Glutamatergic neuron (in vitro differentiated cells): ENCODE measurements at regions not wholly inside any gene's neighbourhood (a gene's known extent, or its start where the extent isn't known, plus 50 kb on each side); places are given as distances from the start of the nearest gene placed in this dataset.

Source experiments
- DNase-seq: peaks from one replicate; pipeline ENCODE4 v3.0.0; 2022
- H3K27ac Mint-ChIP-seq: one replicate; pipeline ENCODE4 v1.8.0; 2020; ENCODE audit warnings: mild to moderate bottlenecking, mixed read lengths, inconsistent platforms; ENCODE audit not compliant: unreplicated experiment
- H3K27me3 Mint-ChIP-seq: one replicate; pipeline ENCODE4 v1.8.0; 2020; ENCODE audit warnings: mild to moderate bottlenecking, moderate library complexity, mixed read lengths, inconsistent platforms; ENCODE audit not compliant: unreplicated experiment
- H3K36me3 Mint-ChIP-seq: one replicate; pipeline ENCODE4 v1.8.0; 2020; ENCODE audit warnings: mild to moderate bottlenecking, mixed read lengths, inconsistent platforms; ENCODE audit not compliant: unreplicated experiment
- H3K4me1 Mint-ChIP-seq: one replicate; pipeline ENCODE4 v1.8.0; 2020; ENCODE audit warnings: mild to moderate bottlenecking, low read depth, mixed read lengths, inconsistent platforms; ENCODE audit not compliant: unreplicated experiment
- H3K4me3 Mint-ChIP-seq: one replicate; pipeline ENCODE4 v1.8.0; 2020; ENCODE audit warnings: mild to moderate bottlenecking, mixed read lengths, inconsistent platforms; ENCODE audit not compliant: unreplicated experiment
- H3K9me3 Mint-ChIP-seq: one replicate; pipeline ENCODE4 v1.8.0; 2020; ENCODE audit warnings: mild to moderate bottlenecking, moderate library complexity, mixed read lengths, inconsistent platforms; ENCODE audit not compliant: unreplicated experiment
- TF ChIP-seq, protein P1 (sequence below): fragments of 200-600 bp; sonication (generic); IDR thresholded peaks from one replicate; pipeline ENCODE4 v1.5.0; 2021; ENCODE audit not compliant: partially characterized antibody, unreplicated experiment

DNA sequence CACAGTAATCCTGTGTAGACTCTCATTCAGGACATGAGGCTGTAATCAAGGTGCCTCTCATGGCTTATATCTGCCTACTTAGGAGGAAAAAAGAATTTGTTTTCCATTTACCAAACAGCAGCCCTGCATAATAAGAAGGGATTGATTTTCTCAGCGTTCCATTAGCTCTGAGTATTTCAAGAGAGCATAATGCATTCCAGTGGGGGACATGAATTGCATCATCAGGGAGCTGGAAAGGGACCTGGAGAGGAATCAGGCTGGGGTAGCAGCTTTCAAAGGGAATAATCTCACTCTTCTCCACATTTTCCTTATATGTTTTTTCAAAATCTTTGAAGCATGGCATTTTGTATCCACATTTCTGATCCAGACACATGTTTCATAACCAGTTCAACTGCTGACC lies 150.6 kb upstream of the ANKRD28 start:
- Mint-ChIP-seq H3K4me3 (no peak overlapping the region), H3K27ac (peak overlapping the region; percentile 94), H3K9me3 (peaks cover 4% of the 10 kb centered on the region), H3K4me1 (peaks cover 15% of the 10 kb centered on the region), H3K36me3 (peaks cover 12% of the 10 kb centered on the region), H3K27me3 (no peaks in the 10 kb centered on the region)
- TF ChIP-seq, protein P1, sequence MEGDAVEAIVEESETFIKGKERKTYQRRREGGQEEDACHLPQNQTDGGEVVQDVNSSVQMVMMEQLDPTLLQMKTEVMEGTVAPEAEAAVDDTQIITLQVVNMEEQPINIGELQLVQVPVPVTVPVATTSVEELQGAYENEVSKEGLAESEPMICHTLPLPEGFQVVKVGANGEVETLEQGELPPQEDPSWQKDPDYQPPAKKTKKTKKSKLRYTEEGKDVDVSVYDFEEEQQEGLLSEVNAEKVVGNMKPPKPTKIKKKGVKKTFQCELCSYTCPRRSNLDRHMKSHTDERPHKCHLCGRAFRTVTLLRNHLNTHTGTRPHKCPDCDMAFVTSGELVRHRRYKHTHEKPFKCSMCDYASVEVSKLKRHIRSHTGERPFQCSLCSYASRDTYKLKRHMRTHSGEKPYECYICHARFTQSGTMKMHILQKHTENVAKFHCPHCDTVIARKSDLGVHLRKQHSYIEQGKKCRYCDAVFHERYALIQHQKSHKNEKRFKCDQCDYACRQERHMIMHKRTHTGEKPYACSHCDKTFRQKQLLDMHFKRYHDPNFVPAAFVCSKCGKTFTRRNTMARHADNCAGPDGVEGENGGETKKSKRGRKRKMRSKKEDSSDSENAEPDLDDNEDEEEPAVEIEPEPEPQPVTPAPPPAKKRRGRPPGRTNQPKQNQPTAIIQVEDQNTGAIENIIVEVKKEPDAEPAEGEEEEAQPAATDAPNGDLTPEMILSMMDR: no peak
- DNase-seq: no peak

DNA sequence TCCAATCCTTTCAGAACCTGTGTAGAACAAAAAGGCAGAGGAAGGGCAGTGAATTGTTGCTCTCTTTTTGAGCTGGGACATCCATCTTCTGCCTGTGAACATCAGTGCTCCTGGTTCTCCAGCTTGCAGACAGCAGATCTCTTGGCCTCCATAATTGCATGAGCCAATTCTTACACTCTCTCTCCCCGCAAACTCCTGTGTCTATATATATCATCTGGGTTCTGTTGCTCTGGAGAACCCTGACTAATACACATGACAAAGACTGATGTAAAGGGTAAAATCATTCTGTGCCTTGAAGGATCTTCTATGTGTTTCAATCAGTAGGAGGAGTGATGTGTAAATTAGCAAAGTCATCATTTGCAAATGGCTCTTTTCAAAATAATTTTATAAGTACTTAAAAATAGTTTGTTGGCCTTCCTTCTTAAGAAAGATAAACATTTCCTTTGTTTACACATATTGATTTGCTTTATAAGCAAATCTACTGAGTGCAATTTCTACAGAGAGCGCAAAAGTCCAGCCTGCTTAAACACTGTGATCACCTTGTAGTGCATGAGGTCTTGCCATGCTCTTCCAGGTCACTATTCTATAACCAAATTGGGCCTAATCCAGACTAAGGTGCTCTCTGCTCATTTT lies 154.9 kb upstream of the ANKRD28 start:
- H3K4me3 Mint-ChIP-seq: no peak overlapping the region
- peaks cover 25% of the 10 kb centered on the region for H3K4me1 Mint-ChIP-seq
- DNase-seq: no peak
- no peaks in the 10 kb centered on the region for H3K36me3 Mint-ChIP-seq
- H3K27ac Mint-ChIP-seq: no peak overlapping the region
- H3K9me3 Mint-ChIP-seq: peaks cover 4% of the 10 kb centered on the region
- TF ChIP-seq, protein P1: no peak
- no peaks in the 10 kb centered on the region for H3K27me3 Mint-ChIP-seq

DNA sequence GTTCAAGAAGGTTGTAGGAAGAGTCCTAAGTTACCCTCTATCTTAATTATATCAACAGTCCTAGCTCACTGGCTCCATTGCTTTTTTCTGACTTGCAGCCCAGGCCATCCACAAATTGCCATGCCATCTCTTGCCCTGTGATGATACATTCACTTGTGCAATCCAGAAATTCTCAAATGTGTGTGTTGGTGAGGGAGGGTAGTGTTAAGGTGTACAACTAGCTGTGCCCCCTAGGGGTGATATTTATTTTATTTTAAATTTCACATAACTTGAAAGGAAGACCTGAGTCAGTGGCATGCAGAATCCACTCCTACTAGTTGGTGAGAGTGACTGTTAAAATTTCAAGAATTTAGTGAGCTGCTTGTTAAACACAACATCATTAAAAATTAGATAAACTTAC lies 156.1 kb upstream of the ANKRD28 start:
- H3K36me3 Mint-ChIP-seq: no peaks in the 10 kb centered on the region
- no peak overlapping the region for H3K4me3 Mint-ChIP-seq
- H3K27me3 Mint-ChIP-seq: no peaks in the 10 kb centered on the region
- H3K9me3 Mint-ChIP-seq: peaks cover 4% of the 10 kb centered on the region
- no peak for DNase-seq
- no peak overlapping the region for H3K27ac Mint-ChIP-seq
- peaks cover 24% of the 10 kb centered on the region for H3K4me1 Mint-ChIP-seq
- TF ChIP-seq, protein P1: peak; percentile 24

DNA sequence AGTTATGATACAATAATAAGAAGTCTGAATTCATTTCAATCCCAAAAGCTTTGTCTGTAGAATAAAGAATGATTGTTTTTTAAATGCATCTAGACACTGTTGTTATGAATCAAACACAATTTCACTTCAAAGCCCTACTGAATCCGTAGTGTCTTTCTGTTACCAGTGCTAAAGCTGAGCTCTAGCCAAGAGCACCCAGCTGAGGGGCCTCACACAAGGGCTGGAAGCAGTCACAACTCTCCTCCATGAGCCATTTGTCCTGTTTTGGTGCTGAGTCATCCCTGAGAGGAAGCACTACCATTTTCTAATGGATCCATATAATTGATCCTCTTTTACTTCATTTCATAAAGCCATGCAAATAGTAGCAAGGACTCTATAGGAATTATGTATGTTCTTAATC lies 158.2 kb upstream of the ANKRD28 start:
- H3K4me1 Mint-ChIP-seq: peaks cover 16% of the 10 kb centered on the region
- peaks cover 3% of the 10 kb centered on the region for H3K27me3 Mint-ChIP-seq
- no peaks in the 10 kb centered on the region for H3K36me3 Mint-ChIP-seq
- no peaks in the 10 kb centered on the region for H3K9me3 Mint-ChIP-seq
- DNase-seq: no peak
- TF ChIP-seq, protein P1: no peak
- H3K4me3 Mint-ChIP-seq: no peak overlapping the region
- no peak overlapping the region for H3K27ac Mint-ChIP-seq

DNA sequence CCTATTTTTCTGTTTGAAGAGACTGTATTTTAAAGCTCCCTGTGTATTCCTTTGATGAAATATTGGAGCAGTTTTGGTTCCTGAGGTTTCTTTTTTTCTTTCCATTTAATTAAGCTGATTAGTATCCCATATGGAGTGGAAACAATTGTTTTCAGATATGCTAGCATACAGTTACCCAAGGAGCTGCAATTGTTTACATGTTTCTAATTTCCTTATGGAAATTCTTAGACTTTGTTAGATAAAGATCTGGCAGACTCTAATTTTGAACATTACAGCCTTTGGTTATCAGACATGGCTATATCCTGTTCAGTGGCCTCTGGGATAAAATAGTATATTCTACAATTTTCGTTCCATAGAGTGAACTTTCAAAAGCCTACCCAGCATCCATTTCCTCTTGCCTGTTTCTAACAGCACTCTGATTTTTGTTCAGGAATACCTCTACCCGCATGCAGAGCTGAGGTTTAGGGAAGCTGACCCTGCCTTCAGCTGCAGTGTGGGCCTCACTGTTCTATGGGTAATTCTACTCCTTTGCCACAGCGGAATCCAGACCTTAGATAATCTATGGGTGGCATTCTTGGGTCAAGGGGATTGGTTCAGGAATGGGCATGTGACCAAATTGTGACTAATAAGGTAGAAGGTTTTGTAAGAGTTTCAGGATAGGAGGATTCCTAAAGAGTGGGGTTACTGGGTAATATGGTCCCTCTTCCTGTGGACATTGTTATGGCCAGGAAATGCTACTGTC lies 161.1 kb upstream of the ANKRD28 start:
- no peak overlapping the region for H3K4me3 Mint-ChIP-seq
- TF ChIP-seq, protein P1: no peak
- H3K9me3 Mint-ChIP-seq: no peaks in the 10 kb centered on the region
- H3K27me3 Mint-ChIP-seq: peaks cover 3% of the 10 kb centered on the region
- H3K27ac Mint-ChIP-seq: no peak overlapping the region
- H3K4me1 Mint-ChIP-seq: peaks cover 18% of the 10 kb centered on the region
- H3K36me3 Mint-ChIP-seq: no peaks in the 10 kb centered on the region
- DNase-seq: no peak
